Panc1 (cell line): ENCODE measurements at regions not wholly inside any gene's neighbourhood (a gene's known extent, or its start where the extent isn't known, plus 50 kb on each side); places are given as distances from the start of the nearest gene placed in this dataset.

ENCODE experiments used
- ATAC-seq: fragments of 200-7000 bp; cut with Tn5 transposase; 2 replicates; pipeline ENCODE4 v1.9.1; 2020; ENCODE audit warnings: mild to moderate bottlenecking, moderate library complexity
- BruUV-seq: library from RNA; stranded (reverse); fragments of 400-500 nt; replicated peaks from 2 replicates; lab custom pipeline; 2021; lab: Mats Ljungman, UMichigan
- CTCF ChIA-PET: fragments of 300-600 bp; sonication (Branson Sonifier 250); formaldehyde crosslinking; loops from one replicate; lab custom pipeline; 2022; ENCODE audit warnings: antibody characterized with exemption; lab: Charles Lee
- POLR2A ChIA-PET: fragments of 300-600 bp; sonication (Branson Sonifier 250); formaldehyde crosslinking; loops from one replicate; lab custom pipeline; 2022; ENCODE audit warnings: antibody characterized with exemption; lab: Charles Lee
- DNase-seq: peaks from one replicate; pipeline ENCODE4 v3.0.0-alpha.2; 2010; ENCODE audit warnings: low read depth, low spot score
- H3K27ac ChIP-seq: 2 replicates; pipeline ENCODE4 v1.5.1; 2011; ENCODE audit warnings: mild to moderate bottlenecking, low read length, inconsistent platforms
- H3K27me3 ChIP-seq: fragments of 200-500 bp; sonication (Bioruptor generic); 2 replicates; pipeline ENCODE4 v1.6.0; 2014; ENCODE audit warnings: low read length, inconsistent platforms; ENCODE audit not compliant: control insufficient read depth, insufficient read depth
- H3K36me3 ChIP-seq: fragments of 200-500 bp; sonication (Bioruptor generic); 2 replicates; pipeline ENCODE4 v1.5.1; 2014; ENCODE audit warnings: inconsistent platforms, mild to moderate bottlenecking, low read length, moderate library complexity; ENCODE audit not compliant: control insufficient read depth, insufficient read depth
- H3K4me1 ChIP-seq: 2 replicates; pipeline ENCODE4 v1.5.1; 2011; ENCODE audit warnings: inconsistent platforms, mild to moderate bottlenecking, low read length, moderate library complexity; ENCODE audit not compliant: control insufficient read depth, insufficient read depth
- H3K4me3 ChIP-seq, 2 experiments: 2 replicates each; pipeline ENCODE4 v1.5.1; 2011 to 2012; ENCODE audit warnings: low read depth in 2 of 2, low read length in 2 of 2, mild to moderate bottlenecking in 2 of 2, inconsistent platforms in 1 of 2, moderate library complexity in 1 of 2
- H3K9me3 ChIP-seq: fragments of 200-500 bp; sonication (Bioruptor generic); 2 replicates; pipeline ENCODE4 v1.5.1; 2014; ENCODE audit warnings: low read depth, mild to moderate bottlenecking, inconsistent platforms, low read length, moderate library complexity; ENCODE audit not compliant: control insufficient read depth, insufficient read depth
- POLR2AphosphoS5 ChIP-seq: IDR thresholded peaks from 2 replicates; pipeline ENCODE4 v1.6.1; 2012; ENCODE audit warnings: mild to moderate bottlenecking, low read depth, low read length, moderate library complexity
- SIN3A ChIP-seq: IDR thresholded peaks from 2 replicates; pipeline ENCODE4 v1.6.1; 2012; ENCODE audit warnings: low read depth, mild to moderate bottlenecking, low read length, moderate library complexity, borderline replicate concordance; ENCODE audit not compliant: insufficient read depth
- TCF7L2 ChIP-seq: IDR thresholded peaks from 2 replicates; pipeline ENCODE4 v1.6.1; 2011; ENCODE audit warnings: mild to moderate bottlenecking, low read depth, low read length, inconsistent platforms
- in situ Hi-C: cut with HindIII; loops from 2 replicates; pipeline ENCODE4 v1.10.0; 2016; ENCODE audit warnings: low sequenced_read_pairs, low pct_unique_long_range_greater_than_20kb
- intact Hi-C: fragments of 100-400 bp; cut with micrococcal nuclease; formaldehyde crosslinking; loops from one replicate; pipeline ENCODE4 v1.10.0; 2022; ENCODE audit not compliant: unreplicated experiment
- TF ChIP-seq, protein P1 (sequence below), 2 experiments: IDR thresholded peaks; 2 replicates each; pipeline ENCODE4 v1.6.1; 2011 to 2012; ENCODE audit warnings: low read depth in 2 of 2, control low read depth in 1 of 2, low read length in 1 of 2, mild to moderate bottlenecking in 1 of 2, moderate library complexity in 1 of 2; ENCODE audit not compliant: insufficient read depth in 1 of 2
- TF ChIP-seq, protein P2 (sequence below): fragments of 450-650 bp; IDR thresholded peaks from 2 replicates; pipeline ENCODE4 v1.5.1; 2017; ENCODE audit warnings: mild to moderate bottlenecking

DNA sequence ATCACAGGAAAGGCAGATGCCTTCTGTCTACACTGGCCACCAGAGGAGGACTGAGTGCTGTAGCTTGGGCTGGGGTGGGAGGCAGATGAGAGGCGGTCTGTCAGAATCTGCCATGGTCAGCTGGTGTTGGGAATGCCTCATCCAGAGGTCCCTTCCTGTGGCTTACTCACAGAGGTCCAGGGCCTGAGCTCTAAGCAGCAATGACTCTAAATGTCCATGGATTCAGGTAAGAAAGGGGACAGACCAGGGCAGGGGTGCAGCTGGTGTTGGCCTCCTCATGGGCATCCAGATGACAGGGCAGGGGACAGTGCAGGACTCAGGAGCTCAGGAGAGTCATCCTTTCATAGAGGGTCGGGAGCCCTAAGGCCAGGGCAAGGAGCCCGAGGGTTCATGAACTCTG is 165.0 kb downstream of the ICE1 start:
- no peak overlapping the region for H3K4me3 ChIP-seq
- ChIA-PET CTCF (no interaction called here), POLR2A (no interaction called here)
- in situ Hi-C loops = no loop called here
- DNase-seq (no peak), ATAC-seq (no peak)
- BruUV-seq = no TSS peak
- no peaks in the 10 kb centered on the region for H3K27me3 ChIP-seq
- no peak overlapping the region for H3K27ac ChIP-seq
- H3K4me1 ChIP-seq = no peaks in the 10 kb centered on the region
- H3K36me3 ChIP-seq = no peaks in the 10 kb centered on the region
- intact Hi-C loops = no loop called here
- TF ChIP-seq, protein P1, sequence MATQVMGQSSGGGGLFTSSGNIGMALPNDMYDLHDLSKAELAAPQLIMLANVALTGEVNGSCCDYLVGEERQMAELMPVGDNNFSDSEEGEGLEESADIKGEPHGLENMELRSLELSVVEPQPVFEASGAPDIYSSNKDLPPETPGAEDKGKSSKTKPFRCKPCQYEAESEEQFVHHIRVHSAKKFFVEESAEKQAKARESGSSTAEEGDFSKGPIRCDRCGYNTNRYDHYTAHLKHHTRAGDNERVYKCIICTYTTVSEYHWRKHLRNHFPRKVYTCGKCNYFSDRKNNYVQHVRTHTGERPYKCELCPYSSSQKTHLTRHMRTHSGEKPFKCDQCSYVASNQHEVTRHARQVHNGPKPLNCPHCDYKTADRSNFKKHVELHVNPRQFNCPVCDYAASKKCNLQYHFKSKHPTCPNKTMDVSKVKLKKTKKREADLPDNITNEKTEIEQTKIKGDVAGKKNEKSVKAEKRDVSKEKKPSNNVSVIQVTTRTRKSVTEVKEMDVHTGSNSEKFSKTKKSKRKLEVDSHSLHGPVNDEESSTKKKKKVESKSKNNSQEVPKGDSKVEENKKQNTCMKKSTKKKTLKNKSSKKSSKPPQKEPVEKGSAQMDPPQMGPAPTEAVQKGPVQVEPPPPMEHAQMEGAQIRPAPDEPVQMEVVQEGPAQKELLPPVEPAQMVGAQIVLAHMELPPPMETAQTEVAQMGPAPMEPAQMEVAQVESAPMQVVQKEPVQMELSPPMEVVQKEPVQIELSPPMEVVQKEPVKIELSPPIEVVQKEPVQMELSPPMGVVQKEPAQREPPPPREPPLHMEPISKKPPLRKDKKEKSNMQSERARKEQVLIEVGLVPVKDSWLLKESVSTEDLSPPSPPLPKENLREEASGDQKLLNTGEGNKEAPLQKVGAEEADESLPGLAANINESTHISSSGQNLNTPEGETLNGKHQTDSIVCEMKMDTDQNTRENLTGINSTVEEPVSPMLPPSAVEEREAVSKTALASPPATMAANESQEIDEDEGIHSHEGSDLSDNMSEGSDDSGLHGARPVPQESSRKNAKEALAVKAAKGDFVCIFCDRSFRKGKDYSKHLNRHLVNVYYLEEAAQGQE (IDR thresholded peaks at IDR 0.05; ENCODE audit: insufficient read depth in 1 of 2, low read depth in 2 of 2, low read length in 1 of 2) = no peak
- TF ChIP-seq SIN3A (no peak), POLR2AphosphoS5 (no peak), TCF7L2 (no peak)
- TF ChIP-seq, protein P2, sequence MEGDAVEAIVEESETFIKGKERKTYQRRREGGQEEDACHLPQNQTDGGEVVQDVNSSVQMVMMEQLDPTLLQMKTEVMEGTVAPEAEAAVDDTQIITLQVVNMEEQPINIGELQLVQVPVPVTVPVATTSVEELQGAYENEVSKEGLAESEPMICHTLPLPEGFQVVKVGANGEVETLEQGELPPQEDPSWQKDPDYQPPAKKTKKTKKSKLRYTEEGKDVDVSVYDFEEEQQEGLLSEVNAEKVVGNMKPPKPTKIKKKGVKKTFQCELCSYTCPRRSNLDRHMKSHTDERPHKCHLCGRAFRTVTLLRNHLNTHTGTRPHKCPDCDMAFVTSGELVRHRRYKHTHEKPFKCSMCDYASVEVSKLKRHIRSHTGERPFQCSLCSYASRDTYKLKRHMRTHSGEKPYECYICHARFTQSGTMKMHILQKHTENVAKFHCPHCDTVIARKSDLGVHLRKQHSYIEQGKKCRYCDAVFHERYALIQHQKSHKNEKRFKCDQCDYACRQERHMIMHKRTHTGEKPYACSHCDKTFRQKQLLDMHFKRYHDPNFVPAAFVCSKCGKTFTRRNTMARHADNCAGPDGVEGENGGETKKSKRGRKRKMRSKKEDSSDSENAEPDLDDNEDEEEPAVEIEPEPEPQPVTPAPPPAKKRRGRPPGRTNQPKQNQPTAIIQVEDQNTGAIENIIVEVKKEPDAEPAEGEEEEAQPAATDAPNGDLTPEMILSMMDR = no peak
- H3K9me3 ChIP-seq = peaks cover 2% of the 10 kb centered on the region; the same call in 1 of the 2 replicates

DNA sequence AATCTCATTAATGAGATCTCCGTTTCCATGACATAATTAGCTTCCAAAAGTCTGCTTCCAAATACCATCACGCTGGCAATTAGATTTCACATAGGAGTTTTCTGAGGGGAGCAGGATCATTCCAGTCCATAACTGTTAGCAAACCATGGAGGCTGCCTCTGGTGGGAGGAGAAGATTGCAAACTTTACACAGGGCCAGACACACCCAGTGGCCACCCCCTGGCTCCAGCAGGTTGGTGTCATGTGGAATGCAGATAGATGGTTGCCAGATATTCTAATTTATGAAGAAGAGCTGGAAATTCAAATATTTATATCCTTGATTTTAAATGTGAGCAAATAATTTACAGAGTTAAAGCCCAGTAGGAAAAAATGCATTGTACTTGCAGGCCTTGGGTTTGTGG is 164.2 kb downstream of the ICE1 start:
- BruUV-seq = no TSS peak
- Histone ChIP-seq H3K36me3 (no peaks in the 10 kb centered on the region), H3K27me3 (no peaks in the 10 kb centered on the region), H3K9me3 (peaks cover 2% of the 10 kb centered on the region; the same call in 1 of the 2 replicates), H3K4me3 (no peak overlapping the region), H3K4me1 (no peaks in the 10 kb centered on the region), H3K27ac (no peak overlapping the region)
- DNase-seq (no peak), ATAC-seq (no peak)
- TF ChIP-seq SIN3A = no peak
- TF ChIP-seq, protein P1 (IDR thresholded peaks at IDR 0.05; ENCODE audit: insufficient read depth in 1 of 2, low read depth in 2 of 2, low read length in 1 of 2) = no peak
- TF ChIP-seq TCF7L2 = no peak
- TF ChIP-seq, protein P2 = no peak
- no peak for TF ChIP-seq POLR2AphosphoS5
- ChIA-PET CTCF (no interaction called here), POLR2A (no interaction called here)
- intact Hi-C loops (no loop called here), in situ Hi-C loops (no loop called here)
